ENCODE measurements at regions not wholly inside any gene's neighbourhood (a gene's known extent, or its start where the extent isn't known, plus 50 kb on each side); places are given as distances from the start of the nearest gene placed in this dataset.

DNA sequence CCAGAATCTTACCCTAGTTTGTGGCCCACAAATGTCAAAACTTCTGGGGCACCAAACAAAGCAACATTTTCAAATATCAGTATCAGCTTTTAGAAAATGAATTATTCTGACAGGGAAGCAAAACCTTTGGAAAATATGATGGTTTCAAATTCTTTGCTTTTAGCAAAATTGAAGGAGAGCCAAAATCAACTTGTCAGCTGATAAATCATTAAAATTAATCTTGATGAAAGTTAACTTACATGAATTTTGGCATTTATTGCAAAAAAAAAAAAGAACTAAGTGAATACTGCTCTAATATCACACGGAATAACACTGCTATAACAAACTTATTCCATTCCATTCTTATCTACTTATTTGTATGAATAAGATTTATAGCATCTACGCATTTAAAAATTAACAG, 158.1 kb upstream of the TARS1 start:
- DNase-seq (ENCODE audit: extremely low read depth, insufficient read length), result no peak
- no peak overlapping the region for H3K4me3 ChIP-seq (replicated peaks; ENCODE audit: low read depth, low read length)
- TF ChIP-seq, protein P1, sequence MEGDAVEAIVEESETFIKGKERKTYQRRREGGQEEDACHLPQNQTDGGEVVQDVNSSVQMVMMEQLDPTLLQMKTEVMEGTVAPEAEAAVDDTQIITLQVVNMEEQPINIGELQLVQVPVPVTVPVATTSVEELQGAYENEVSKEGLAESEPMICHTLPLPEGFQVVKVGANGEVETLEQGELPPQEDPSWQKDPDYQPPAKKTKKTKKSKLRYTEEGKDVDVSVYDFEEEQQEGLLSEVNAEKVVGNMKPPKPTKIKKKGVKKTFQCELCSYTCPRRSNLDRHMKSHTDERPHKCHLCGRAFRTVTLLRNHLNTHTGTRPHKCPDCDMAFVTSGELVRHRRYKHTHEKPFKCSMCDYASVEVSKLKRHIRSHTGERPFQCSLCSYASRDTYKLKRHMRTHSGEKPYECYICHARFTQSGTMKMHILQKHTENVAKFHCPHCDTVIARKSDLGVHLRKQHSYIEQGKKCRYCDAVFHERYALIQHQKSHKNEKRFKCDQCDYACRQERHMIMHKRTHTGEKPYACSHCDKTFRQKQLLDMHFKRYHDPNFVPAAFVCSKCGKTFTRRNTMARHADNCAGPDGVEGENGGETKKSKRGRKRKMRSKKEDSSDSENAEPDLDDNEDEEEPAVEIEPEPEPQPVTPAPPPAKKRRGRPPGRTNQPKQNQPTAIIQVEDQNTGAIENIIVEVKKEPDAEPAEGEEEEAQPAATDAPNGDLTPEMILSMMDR (IDR thresholded peaks at IDR 0.05; ENCODE audit: insufficient read depth, low read length, poor library complexity, severe bottlenecking), result no peak

DNA sequence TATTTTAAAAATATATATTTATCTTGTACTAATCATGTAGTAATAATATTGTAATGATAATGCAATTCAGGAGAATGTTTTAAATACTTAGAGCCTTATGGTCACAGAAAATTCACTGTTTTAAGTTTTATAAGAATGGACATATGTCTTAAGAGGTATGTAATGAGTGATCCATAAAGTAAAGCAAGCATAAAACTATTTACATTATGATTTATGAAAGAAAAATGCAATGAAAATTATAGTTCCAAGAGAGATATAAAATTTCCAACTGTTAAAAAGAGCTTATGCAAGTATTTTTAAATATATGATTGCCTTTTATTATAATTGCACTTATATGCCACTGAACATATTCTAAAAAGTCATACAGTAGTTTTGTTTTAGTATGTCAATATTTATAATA, 157.5 kb upstream of the TARS1 start:
- TF ChIP-seq, protein P1 (IDR thresholded peaks at IDR 0.05; ENCODE audit: insufficient read depth, low read length, poor library complexity, severe bottlenecking), result no peak
- no peaks in the 10 kb centered on the region for H3K27me3 ChIP-seq (replicated peaks; ENCODE audit: control insufficient read depth, insufficient read depth, low read length)

More for the DNA sequence above, 158.1 kb upstream of the TARS1 start:
- Histone ChIP-seq H3K36me3 (ENCODE audit: control insufficient read depth, insufficient read depth, low read length) (no peaks in the 10 kb centered on the region), H3K27me3 (replicated peaks; ENCODE audit: control insufficient read depth, insufficient read depth, low read length) (no peaks in the 10 kb centered on the region)

DNA sequence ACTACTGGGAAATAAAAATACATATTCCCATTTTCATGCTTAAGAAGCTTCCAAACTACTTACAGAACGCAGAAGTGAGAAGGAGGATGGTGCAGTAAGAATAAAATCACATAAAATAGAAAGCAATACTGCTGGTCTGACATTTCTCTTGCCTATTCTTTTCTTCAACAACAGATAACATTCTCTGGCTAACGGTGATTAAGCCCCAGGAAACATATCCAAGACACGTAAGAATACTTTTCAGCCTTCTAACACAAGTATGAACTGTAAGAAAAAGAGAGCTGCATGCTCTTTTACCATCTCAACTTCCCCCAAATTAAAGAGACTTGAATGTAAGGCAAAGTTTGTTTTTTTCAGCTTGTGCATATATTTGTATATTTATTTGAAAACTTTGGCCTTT, 156.1 kb upstream of the TARS1 start:
- Histone ChIP-seq H3K4me3 (replicated peaks; ENCODE audit: low read depth, low read length) (no peak overlapping the region), H3K36me3 (ENCODE audit: control insufficient read depth, insufficient read depth, low read length) (no peaks in the 10 kb centered on the region), H3K27me3 (replicated peaks; ENCODE audit: control insufficient read depth, insufficient read depth, low read length) (no peaks in the 10 kb centered on the region)
- TF ChIP-seq, protein P1 (IDR thresholded peaks at IDR 0.05; ENCODE audit: insufficient read depth, low read length, poor library complexity, severe bottlenecking), result no peak
- DNase-seq (ENCODE audit: extremely low read depth, insufficient read length), result no peak

More for the DNA sequence above, 157.5 kb upstream of the TARS1 start:
- Histone ChIP-seq H3K4me3 (replicated peaks; ENCODE audit: low read depth, low read length) (no peak overlapping the region), H3K36me3 (ENCODE audit: control insufficient read depth, insufficient read depth, low read length) (no peaks in the 10 kb centered on the region)
- no peak for DNase-seq (ENCODE audit: extremely low read depth, insufficient read length)

DNA sequence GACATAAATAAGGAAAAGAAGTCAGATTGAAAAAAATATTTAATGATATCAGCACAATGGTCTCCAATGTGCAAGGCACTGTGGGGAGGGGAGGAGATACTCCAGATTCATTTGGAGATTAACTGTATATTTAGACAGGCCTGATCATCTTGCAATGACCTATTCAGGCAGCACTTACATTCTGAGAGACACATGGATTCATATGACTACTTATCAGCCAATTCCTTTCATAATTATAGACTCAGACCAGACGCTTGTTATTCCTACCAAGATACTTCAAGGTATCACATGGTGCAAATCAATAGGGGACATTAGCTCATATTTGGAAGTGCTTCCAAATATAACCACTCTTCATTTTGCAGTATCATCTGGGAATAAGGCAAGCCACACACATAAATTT, 153.5 kb upstream of the TARS1 start:
- Histone ChIP-seq H3K27me3 (replicated peaks; ENCODE audit: control insufficient read depth, insufficient read depth, low read length) (no peaks in the 10 kb centered on the region), H3K4me3 (replicated peaks; ENCODE audit: low read depth, low read length) (no peak overlapping the region), H3K36me3 (ENCODE audit: control insufficient read depth, insufficient read depth, low read length) (no peaks in the 10 kb centered on the region)
- TF ChIP-seq, protein P1 (IDR thresholded peaks at IDR 0.05; ENCODE audit: insufficient read depth, low read length, poor library complexity, severe bottlenecking), result no peak
- no peak for DNase-seq (ENCODE audit: extremely low read depth, insufficient read length)

DNA sequence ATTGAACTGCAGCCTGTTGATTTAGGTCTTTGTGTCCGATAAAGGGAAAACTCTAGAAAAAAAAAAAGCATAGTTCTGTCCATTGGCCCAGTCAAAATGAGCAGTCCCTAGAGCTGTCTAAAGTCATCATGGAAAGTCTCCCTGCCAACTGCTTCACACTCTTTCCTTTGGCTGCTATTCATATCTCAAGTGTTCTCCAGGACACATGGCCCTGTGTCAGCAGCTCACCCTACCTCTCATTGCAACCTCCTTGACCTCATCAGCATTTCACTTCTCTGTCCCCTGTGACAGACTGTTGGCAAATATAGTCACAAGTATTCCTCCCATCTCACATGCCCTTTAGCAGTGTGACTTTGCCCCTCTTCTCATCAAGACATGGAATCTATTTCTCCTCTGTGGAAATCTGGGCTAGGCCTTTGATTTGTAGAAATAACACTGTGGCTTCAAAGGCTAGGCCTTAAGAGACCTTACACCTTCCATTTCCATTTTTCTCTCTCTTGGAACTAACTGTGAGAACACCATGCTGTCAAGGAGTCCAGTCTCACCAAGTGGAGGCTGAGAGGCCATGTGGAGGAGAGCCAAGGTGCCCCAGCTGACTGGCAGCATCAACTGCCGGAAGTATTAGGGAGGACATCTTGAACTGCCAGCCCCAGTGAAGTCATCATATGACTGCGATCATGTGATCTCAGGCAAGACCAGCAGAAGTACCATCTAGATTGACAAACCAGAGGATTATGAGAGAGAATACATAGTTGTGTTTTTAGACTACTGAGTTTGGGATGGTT, 149.4 kb upstream of the TARS1 start:
- Histone ChIP-seq H3K4me3 (replicated peaks; ENCODE audit: low read depth, low read length) (no peak overlapping the region), H3K36me3 (ENCODE audit: control insufficient read depth, insufficient read depth, low read length) (no peaks in the 10 kb centered on the region), H3K27me3 (replicated peaks; ENCODE audit: control insufficient read depth, insufficient read depth, low read length) (no peaks in the 10 kb centered on the region)
- no peak for DNase-seq (ENCODE audit: extremely low read depth, insufficient read length)
- TF ChIP-seq, protein P1 (IDR thresholded peaks at IDR 0.05; ENCODE audit: insufficient read depth, low read length, poor library complexity, severe bottlenecking), result no peak

Data from GM06990 (cell line).